Stimulated activated CD8-positive, alpha-beta memory T cell treated with anti-CD3 and anti-CD28 coated beads, Interleukin-12 subunit alpha, Interleukin-12 subunit beta, amount 100 ng/mL, for 1 hour (primary cell): ENCODE measurements at regions not wholly inside any gene's neighbourhood (a gene's known extent, or its start where the extent isn't known, plus 50 kb on each side); places are given as distances from the start of the nearest gene placed in this dataset.

Source experiments
- DNase-seq: peaks from one replicate; pipeline ENCODE4 v3.0.0-alpha.2; 2020; ENCODE audit warnings: low read depth

DNA sequence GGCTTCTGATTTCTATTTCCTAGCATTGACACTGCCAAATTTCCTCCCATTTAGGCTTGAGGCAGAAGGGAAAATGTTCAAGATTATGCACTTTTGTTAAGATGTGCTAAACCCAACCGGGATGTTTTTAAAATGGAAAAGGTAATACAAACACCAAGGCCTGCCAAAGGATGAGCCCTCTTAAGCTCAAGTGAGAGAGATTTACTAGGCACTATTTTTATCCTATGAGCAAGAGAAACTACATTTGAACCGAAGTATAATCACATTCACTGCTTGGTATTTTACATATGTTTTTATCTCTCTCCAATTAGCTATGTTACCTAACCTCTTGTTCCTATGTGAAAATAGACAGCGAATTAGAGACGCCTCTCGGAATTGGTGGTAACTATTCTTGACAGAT is 295.8 kb downstream of the GABRB3 start:
- DNase-seq, result no peak

DNA sequence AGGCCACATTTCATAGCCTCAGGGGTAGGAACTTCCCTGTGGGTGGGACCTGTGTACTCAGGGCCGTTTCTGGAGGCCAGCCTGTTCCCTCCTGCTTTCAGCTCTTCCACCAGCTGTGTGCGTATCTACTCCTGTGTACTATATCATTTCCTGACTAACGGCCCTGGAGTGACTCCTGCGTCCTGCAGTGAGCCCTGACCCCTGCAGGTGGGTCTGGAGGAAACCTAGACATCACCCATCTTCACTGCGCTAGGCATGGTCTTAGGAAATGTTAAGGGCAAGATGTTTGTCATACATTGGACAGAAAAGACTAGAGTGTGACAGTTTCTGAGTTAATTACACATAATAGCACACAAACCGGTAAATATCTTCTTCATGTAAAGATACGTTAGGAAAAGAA is 297.3 kb downstream of the GABRB3 start:
- DNase-seq, result no peak

DNA sequence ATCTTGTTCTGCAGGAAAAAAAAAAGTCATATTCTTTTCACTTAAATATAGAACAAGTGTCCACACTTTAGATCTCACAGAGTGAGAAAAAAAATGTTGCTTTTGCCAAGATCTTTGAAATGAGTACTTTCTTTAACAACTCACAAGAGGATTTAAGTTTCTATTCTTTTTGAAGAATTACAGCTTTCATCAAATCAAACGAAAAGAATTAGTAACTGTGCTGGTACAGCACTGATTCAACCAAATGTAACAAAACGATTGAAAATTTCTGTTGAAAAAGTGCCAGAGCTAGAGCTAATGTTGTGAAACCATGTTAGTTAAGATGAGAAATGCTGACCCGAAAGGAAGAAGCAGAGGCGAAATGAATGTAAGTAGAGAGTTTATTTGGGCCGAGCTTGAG is 300.2 kb downstream of the GABRB3 start:
- no peak for DNase-seq

DNA sequence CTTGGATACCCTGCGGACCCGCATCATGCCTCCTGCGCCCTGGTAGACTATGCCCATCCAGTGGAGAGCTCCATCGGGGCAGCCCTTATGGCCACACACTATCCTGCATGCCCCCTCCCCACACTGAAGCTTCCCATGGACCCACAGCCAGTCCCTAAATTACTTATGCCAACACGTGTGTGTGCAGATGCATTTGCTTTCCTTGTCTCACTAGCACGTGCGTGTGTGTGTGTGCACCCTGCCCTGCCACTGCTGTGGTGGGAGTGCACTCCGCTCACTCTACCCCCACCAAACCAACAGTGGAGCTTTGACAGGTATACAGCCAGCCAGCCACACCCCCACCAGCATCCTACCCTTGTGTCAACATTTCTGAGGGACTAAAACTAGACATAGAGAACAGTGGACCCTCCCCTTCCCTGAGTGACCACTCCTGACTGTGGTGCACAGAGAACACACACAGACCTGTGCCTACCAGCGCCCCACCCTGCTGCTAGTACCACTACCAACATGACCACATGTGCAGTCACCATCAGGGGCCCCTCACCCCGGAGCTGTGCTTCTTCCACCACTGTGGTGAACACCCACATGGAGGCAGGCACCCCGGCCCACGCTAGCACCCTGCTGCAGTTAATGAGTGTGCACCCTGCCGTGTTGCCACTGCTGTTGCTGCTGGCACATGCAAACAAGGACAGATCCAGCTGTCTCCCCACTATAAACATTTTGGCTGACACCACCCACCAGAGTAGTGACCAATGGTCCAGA is 310.8 kb downstream of the GABRB3 start:
- no peak for DNase-seq

DNA sequence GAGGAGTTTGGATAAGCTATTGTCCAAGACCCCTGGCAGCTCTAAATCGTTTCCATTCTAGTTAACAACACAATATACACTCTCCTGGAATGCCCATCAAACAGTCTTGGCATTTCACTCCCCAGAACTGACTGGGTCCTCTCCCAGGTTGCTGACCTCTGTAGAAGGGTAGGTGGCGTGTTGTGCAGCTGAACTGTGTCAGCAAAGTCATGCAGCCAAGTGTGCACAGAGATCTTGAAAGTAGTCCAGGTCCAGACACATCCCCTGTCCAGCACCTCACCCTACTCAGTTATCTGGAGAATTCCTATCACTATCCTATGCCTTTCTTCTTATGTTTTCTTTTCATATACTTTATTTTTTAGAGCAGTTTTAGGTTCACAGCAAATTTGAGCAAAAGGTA is 312.7 kb downstream of the GABRB3 start:
- no peak for DNase-seq

DNA sequence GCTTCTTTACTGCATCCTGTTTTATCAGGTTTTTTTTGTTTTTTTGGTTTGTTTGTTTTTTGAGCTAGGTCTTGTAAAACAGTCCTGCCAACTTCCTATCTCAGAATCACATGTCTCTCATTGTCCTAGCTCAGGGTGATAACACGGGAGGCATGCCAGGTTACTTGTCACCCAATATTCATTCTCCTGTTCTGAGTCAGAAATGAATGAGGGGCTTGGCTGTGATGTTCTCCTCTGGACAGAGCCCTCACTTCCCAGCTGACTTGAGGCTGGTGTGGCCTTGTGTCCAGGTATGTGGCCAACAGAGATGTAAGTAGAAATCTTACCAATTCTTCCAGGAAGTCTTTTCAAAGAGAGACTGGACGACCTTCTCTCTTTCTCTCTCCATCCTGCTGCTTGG is 317.0 kb downstream of the GABRB3 start:
- DNase-seq, result no peak

DNA sequence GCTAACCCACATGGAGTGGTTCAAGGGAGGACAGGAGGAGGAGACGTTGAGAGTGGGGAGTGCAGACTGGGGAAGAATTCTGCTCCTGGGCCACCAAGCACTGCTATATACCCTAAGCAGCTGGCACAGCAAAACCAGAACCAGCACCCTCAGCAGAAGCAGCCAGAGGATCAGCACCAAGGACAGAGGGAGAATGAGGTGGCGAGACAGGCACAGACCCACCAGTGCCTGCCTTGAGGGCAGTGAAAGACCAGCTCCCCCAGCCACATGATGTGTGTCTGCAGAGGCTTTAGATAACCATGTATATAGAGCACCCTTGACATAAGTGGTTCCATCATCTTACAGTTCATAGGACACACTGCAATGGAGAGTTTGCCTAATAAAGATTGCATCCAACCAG is 319.0 kb downstream of the GABRB3 start:
- DNase-seq, result no peak

DNA sequence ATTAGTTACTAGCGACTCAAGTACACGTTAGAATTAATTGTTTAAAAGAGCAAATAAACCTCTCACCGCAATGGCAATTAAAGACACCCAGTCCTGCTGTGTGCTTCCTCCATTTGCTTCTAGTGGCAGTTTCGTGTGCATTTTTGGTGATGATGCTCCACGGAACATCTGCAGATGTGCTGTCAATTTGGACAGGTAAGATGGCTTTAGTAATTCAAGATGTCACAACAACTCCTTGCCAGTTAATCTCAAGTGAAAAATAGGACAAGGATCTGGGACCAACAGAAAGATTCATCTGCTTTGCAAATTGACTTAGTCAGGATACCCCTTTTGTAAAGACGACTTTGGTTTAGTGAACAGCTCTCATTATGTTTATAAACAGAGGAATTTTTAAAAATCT is 320.9 kb downstream of the GABRB3 start:
- DNase-seq, result no peak

DNA sequence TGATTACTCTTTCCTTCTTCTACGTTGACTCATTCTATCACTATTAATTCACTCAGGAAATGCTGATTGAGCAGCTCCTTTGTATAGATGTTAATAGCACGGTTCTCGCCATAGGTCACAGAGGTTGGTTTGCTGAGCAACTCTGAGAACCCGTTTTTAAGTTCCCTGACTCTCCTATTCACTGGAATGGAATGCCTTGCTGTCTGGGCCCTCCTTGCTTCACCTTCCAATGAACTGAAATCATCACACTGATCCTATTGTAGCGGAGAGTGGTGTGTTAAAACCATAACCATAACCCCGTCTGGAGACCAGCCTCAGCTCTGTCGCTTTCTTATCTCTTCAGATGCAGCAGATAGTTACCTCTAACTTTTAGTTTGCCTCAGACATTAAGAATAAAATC is 323.6 kb downstream of the GABRB3 start:
- DNase-seq, result no peak

DNA sequence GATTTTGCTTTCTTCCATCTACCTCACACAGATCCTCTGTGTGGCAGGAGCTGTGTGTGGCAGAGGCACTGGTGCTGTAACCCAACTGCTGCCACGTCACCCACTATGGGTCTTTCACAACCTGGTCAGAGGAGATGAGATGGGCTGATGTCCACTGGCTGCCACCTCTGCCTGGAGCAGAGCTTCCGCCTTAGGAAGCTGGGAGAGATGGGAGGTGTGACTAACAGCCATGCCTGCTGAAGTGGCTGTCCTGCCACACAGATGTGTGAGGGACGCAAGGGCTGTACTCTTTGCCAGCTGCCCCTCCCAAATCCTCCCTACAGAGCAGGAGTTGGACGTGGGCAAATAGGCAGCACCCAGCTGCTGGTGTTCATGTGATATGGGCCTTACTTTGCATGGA is 329.5 kb downstream of the GABRB3 start:
- no peak for DNase-seq

DNA sequence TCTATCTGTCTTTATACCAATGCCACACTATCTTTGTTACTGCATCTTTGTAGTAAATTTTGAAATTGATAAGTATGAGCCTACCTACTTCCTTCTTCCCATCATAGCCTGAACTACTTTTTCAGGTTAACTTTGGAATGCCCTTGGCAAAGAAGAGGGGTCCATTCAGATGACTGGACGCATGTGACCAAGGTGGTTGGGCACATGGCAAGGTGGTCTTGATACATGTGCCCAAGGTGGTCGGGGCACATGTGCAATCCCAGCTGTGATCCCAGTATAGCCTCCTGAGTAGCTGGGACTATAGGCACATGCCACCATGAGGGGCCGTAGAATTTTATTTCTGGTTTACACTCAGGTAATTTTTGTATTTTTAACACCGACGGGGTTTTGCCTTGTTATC is 330.2 kb downstream of the GABRB3 start:
- DNase-seq, result no peak

DNA sequence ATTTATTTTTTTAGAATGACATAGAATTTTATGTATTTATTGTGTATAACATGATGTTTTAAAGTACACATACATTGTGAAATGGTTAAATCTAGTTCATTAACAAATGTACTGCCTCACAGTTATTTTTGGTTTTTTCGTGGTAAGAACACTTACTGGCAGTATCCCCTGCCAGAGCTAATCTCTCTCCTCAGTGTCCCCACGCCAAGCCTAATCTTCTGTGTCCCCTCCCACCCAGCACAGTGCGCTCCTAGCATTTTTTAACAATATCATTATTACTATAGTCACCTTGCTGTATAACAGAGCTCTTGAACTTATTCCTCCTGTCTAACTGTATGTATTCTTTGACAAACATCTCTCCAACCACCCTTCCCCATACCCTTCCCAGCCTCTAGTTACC is 333.2 kb downstream of the GABRB3 start:
- DNase-seq, result no peak

DNA sequence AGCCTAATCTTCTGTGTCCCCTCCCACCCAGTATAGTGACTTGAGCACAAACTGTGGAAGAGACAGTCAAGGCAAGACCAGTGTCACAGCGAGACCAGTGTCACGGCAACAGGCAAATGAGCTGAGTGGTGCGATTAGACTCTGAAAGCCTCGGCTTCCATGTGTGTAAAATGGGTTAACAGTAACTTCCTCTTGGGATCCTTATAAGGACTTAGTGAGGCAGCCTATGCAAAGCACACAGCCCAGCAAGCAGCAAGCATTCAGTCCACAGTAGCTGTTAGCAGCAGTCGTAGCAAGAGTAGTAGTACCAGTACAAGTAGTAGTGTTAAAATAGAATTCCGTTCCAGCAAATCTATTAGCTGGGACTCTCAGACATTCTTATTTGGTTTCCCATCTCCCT is 334.1 kb downstream of the GABRB3 start:
- no peak for DNase-seq

DNA sequence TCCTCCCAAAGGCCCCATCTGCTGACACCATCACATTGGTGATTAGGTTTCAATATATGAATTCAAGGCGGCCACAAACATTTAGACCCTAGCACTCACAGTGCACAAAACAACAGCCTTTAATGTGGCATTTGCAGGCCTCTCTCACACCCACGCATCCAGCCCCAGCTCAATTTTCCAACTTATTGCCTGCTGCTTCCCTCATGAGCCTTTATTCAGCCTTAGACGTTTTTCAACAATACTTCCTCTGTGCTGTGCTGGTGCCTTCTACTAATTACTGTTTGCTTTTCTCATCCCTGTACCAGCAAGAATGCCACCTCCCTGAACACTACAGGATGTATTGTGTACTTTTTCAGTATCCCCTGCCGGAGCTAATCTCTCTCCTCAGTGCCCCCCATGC is 334.6 kb downstream of the GABRB3 start:
- DNase-seq, result no peak

DNA sequence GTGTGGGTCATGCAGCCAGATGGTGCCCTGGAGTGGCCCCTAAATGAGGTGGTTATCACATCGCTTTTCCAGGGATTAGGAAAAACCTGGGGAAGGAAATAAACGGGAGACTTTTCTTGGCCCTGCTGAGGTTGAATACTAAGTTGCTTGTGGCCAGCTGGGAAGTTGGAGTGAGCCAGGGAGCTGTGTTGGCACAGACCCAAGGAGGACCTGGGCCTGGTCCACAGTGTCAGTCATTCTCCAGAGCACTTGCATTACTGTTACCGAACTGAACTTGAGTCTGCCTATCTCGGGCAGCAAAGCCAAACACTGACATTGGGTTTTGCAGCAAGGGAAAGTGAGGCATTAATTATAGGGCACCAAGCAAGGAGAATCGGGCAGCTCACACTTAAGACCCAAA is 339.0 kb downstream of the GABRB3 start:
- no peak for DNase-seq

DNA sequence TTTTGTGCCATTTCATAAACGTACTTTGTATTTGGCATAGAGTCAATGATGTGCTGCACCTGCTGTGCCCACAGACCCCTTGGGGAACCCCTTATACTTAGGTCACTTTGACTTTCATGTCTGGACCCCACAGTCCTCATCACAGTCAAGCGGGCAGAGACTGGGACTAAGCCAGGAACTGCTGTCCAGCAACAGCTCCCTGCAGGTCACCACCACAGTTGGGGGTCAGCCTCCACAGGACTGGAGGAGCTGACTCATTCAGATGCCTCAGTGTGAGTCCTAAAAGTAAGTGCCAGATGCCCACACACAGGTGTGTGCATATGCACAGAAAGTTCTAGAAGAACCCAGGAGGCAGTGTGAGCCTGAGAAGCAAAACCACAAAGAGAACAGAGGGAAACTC is 339.8 kb downstream of the GABRB3 start:
- DNase-seq, result no peak

DNA sequence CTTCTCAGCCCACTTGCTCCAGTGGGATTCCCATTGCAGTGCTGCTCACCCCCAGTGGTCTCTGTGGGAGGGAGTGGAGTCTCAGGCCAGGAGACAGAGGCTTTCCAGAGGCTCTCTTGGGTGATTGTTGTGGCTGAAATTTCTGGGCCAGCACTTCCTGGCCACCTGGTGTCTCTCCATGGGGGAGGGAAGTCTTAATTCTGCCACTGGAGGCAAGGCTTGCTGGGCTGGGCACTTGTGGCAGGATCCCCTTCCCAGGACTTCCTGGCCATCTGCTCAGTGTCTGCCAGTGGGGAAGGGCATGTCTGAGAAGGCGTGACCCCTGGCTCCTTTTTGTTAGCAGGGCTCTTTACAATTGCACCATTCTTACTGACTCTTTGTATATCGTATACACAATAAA is 351.8 kb downstream of the GABRB3 start:
- no peak for DNase-seq

DNA sequence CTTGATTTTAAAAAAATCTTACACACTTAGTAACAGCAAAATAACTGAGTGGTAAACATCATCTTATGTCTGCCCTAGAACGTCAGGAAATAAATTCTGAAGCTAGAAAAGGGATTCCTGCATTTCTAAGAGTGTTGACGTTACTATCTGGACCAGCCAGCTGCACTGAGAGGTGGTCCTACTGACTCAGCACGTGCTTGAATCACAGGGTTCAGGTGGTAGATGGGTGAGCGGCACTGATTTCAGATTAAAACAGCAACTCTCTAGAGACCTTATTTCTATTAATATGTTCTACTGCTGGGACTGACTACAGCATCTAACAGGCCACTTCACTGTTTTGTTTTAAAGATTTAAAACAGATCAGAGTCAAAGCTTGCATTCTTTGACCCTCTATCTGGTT is 377.2 kb downstream of the GABRB3 start:
- no peak for DNase-seq

DNA sequence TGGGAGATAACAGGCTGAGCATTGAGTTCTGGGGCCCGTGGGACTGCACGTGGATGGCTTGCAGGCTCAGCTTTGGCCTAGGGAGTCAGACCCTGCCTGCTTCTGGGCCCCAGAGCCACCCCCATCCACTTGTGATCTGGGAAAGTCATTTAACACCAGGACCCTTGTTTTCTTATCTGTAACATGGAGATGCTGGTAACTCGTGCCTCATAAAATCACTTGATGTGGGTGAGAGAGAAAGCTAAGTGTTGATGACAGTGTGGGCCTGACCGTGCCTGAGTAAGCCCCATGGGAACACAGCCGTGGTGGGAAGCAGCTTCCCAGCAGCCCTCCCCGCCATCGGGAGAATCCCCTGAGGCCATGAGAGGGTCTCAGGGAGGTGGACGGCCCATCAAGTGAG is 378.1 kb downstream of the GABRB3 start:
- no peak for DNase-seq

DNA sequence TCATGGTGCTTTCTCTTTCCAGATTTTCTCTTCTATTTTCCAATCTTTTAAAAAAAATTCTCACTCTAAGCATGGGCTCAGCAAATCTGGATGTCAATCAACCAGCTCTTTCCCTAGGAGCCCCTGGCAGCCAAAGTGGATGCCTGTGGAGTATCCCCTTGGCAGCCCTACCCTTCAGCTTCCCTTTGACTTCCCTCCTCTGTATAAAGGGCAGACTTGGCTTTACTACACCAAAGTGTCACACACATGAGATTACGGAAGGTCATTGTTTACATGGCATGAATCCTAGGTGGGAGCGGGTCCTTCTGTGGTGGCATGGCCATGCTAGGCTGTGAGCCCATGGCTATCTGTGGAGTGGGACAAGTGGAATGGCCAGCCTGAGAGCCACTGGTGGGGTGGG is 379.9 kb downstream of the GABRB3 start:
- no peak for DNase-seq

DNA sequence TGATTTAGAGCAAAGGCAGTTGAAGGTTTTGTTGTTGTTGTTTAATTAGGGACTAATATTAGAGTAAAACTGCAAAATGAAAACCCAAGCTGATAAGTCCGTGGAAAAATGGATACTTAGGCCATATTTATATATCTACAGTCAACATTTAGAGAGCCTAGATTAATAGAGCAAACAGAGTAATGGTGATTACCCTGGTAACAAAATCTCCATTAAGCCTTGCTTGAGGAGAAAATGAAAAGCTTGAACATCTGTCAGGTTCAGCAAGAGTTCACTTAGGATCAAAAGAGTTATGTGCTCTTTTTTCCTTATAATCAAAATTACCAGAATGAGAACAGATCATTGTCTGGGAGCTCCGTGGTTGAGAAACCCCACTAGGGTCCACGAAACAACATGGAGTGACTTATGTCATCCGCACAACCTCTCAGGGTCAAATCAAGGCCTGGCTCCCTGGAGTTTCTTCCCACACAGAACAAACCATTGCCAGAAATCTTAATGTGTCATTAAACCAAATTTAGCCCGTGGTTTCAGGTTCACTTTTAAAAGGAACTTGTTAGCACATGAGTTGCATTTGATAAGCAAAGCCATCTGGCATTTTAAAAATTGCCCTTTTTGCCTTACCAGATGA is 381.2 kb downstream of the GABRB3 start:
- DNase-seq, result no peak

DNA sequence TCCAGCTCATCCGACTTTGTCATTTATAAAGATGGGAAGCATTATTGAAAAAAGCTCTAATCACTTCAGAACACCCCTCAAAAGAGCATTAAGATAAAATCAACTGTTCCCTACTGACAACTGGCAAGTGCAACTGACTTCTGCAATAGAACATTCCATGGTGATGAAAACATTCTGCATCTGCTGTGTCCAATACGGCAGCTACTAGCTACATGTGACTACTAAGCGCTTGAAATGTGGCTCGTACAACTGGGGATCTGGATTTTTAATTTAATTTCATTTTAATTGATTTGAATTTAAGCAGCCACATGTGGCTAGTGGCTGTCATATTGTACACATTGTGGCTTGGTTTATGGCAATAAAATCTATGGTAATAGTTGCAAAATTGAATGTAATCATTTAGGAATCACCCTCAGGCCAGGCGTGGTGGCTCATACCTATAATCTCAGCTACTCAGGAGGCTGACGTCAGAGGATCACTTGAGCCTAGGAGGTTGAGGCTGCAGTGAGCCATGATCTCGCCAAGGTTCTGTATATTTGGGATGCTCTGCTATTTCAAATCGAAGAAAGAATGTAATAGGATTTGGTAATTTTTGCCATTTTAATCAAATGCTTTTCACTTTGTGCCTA is 390.3 kb downstream of the GABRB3 start:
- DNase-seq, result no peak

DNA sequence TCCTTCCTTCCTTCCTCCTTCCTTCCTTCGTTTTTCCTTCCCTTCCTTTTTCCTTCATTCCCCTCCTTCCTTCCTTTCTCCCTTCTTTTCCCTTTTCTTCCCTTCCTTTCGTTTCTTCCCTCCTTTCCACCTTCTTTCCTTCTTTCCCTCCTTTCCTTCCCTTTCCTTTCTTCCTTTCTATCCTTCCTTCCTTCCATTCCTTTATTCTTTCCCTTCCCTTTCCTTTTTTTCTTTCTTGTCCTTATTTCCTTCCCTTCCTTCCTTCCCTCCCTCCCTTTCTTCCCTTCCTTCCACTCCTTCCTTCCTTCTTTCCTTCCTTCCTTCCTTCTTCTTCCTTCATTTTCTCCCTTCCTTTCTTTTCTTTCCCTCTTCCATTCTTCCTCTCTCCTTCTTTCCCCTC is 394.6 kb downstream of the GABRB3 start:
- no peak for DNase-seq

DNA sequence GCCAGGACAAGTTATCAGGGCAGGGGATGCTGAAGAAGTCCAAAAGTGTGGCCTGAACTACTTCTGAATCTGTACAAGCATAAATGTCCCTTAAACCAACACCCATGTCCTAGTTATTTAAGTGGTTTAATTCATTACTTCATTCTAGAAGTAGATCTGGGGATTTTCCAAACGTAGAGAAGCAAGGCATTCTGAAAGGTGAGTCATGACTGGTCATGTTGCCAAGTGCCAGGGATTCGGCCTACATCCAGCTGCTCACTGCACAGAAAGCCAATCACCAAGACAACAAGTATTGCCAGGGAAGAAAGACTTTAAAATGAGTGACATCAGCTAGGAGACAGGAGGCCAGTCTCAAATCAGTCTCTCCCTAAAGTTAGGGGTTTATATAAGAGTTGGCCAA is 396.6 kb downstream of the GABRB3 start:
- no peak for DNase-seq
